NCI-H526 treated with DMSO at 0.1 percent for 48 hours (cell line): ENCODE measurements at regions not wholly inside any gene's neighbourhood (a gene's known extent, or its start where the extent isn't known, plus 50 kb on each side); places are given as distances from the start of the nearest gene placed in this dataset.
A peak's percentile ranks its signal among the peaks of the same experiment; 100 is the strongest.
"Not testable (repeated sequence)": the region's sequence is repeated elsewhere in the genome, so short reads cannot be mapped to it uniquely, and the experiment has no call there.

Experiments used
- DNase-seq: peaks from one replicate; lab custom pipeline; 2025; lab: John Stamatoyannopoulos, UW

DNA sequence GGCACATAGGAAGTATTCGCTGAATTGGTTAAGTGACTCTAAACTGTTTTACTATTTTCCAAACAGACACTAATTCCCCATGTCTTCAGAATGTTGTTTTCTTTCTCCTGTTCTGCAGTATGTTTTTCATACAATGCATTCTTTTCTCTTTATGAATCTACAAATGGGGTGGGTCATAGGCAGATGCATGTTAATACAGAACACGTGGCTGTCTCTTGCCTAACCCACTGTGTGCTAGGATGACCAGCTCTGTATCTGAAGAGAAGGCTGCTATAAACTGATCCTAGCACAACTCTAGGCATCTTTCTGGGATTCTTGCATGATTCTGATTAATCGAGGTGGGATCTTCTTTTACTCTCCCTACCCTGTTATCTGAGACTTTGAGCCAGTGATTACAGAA lies 826.0 kb downstream of the PLCL1 start:
- no peak for DNase-seq

DNA sequence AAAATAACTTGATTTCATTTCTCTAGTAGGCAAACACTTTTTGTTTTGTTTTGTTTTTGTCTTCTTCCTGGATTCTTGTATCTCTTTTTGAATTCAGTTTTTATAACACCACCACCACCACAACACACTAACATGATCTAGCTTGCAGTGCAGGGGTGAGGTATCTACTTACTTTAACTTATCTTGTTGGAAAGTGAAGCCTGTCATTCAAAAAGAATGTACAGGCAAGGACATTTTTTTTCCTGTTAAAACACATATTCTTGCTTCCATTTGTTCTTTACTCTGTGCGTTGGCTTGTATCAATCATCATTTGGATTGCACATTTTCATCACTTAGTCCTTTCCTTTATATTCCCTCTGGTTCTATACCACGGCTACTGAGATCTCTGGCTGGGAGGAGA lies 824.2 kb downstream of the PLCL1 start:
- no peak for DNase-seq

DNA sequence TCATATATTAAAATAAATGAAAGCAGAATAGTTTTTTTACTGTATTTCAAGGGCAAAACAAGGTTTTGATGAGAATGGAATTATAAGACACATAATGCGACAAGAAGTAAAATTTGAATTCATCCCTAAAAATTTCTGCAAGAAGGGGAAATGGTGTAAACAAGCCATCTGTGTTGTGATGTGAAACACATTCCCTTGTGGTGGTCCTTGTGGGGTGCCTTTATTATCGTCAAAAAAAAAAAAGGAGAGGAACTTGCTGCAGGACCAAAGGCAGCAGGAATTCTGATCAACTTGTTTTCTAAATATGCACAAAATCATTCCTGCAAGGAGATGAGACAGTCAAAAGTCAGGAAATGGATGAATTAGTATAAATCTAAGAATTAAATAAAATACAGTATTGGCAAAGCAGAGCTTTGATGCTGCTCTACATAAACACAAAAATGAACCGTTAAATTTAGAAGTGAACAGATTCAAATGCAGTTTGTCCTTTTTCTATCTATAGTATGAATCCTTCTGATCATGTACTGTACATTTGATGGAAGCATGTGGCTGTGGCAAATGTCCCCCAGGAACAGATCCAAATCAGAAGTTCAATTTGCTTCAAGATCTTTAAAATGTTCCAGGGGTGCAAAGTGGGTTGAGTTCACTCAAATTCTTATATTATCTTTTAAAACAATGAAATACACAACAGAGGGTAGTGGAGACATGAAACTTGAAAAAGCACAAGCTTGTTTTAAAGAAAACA lies 818.8 kb downstream of the PLCL1 start:
- DNase-seq: no peak

- DNase-seq: no peak
Observed at GRCh38 chr2:198615972-198616371, 811.6 kb downstream of the PLCL1 start.

DNA sequence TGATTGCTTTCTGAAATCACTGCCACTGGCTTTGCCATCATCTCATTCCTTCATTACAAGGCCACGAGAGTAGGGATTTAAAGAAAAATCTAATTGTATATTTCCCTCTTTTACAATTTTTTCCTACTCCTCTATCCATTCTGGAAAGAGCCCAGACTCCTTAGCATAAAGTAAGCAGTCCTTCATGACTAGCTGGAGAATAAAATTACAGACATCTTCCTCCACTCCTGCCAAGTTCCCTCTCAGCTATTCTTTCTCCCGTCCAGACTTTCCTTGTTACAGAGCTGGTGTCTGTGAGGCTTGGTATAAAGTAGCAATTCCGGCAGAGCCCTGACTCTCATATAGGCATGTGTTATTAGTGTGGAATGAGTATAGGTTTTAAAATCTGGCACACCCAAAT lies 806.8 kb downstream of the PLCL1 start:
- DNase-seq: no peak

GRCh38 chr2:198604599-198604998 lies 800.2 kb downstream of the PLCL1 start:
- no peak for DNase-seq

GRCh38 chr2:198602986-198603385 lies 798.6 kb downstream of the PLCL1 start:
- not testable (repeated sequence) for DNase-seq

GRCh38 chr2:198597648-198598047 lies 793.3 kb downstream of the PLCL1 start:
- DNase-seq: no peak

- DNase-seq: no peak
Observed at GRCh38 chr2:198596985-198597384, 792.6 kb downstream of the PLCL1 start.

- DNase-seq: no peak
Observed at GRCh38 chr2:198595721-198596120, 791.3 kb downstream of the PLCL1 start.

DNA sequence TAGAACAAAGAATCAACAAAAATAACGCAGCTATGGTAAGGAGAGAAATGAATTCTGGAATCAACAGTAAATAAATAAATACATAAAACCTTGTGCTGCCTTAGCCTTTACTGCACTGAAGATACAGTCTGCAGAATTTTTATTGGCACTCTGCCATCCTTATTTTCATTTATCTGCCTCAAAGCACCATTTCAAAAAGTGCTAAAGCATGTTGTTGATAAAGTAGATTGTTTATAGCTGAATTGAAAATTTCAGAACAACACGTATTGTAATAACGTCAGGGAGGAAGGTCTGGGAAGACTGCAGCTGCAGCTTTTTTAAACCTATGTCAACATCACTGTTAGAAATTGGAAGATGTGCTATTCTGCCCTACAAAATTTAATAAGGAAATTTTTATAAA lies 787.2 kb downstream of the PLCL1 start:
- DNase-seq: no peak

- peak; percentile 6 for DNase-seq
Observed at GRCh38 chr2:198587741-198588140, 783.3 kb downstream of the PLCL1 start.

DNA sequence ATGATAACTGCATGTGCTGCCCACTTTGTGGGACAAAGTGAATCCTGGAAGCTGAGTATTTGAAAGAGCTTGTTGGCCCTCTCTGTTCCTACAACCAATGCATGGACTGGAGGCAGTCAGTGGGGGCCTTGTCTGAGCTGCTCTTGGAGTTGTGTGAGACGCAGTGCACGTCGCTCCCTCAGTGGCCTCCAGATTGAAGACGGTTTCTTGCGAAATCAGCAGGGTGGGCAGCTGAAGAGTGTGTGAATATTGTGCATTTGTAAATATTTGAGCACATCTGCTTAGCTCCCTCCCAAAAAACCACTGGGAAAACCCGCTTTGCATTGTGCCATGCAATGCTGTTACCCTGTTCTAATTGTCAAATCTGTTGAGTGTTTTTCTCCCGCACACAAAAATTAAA lies 782.8 kb downstream of the PLCL1 start:
- DNase-seq: no peak

GRCh38 chr2:198571393-198571792 lies 767.0 kb downstream of the PLCL1 start:
- no peak for DNase-seq

DNA sequence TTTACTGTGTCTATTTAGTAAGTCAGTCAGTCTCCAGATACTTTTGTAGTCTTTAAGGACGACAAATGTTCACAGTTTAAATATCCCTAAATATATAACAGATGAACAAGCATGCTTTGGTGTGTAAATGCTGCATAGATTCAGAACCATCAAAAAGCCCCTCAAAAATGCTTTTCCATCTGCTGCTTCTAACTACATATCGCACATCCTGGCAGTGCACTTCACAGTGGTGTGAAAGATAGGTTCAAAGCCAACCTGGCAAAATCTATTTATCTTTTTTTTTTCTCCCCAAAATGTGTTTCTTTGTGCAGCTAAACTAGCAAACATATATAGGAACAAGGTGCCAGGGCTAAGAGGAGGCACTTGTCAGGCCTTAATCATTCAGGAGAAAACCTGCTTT lies 753.8 kb downstream of the PLCL1 start:
- DNase-seq: no peak

GRCh38 chr2:198546122-198546521 lies 741.7 kb downstream of the PLCL1 start:
- no peak for DNase-seq

- DNase-seq: no peak
Observed at GRCh38 chr2:198545411-198545810, 741.0 kb downstream of the PLCL1 start.

DNA sequence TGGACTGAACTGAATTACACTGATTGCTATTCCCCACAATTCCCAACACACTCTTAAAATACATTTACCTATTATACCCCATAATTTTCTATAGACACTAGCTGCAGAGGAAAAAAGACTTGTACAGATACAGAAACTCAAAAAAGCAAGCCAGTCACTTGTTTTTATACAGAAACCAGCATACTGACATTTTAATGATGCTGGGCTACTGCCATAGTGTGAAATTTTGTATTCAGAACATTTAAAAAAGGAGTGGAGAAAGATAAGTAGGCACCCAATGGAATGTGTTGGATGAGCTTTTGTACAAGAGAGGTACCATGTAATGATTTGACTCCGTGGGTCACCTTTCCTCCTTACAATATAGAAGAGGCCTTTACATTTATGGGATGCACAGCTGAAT lies 740.1 kb downstream of the PLCL1 start:
- DNase-seq: no peak

DNA sequence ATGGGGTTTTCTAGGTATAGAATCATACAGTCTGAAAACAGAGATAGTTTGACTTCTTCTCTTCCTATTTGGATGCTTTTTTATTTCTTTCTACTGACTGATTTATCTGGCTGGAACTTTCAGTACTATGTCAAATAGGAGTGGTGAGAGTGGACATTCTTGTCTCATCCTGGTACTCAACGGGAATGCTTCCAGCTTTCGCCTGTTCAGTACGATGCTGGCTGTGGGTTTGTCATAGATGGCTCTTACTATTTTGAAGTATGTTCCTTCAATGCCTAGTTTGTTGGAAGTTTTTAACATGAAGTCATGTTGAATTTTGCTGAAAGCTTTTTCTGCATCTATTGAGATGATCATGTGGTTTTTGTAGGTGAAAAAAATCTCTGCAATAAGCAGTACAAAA lies 730.4 kb downstream of the PLCL1 start:
- no peak for DNase-seq

DNA sequence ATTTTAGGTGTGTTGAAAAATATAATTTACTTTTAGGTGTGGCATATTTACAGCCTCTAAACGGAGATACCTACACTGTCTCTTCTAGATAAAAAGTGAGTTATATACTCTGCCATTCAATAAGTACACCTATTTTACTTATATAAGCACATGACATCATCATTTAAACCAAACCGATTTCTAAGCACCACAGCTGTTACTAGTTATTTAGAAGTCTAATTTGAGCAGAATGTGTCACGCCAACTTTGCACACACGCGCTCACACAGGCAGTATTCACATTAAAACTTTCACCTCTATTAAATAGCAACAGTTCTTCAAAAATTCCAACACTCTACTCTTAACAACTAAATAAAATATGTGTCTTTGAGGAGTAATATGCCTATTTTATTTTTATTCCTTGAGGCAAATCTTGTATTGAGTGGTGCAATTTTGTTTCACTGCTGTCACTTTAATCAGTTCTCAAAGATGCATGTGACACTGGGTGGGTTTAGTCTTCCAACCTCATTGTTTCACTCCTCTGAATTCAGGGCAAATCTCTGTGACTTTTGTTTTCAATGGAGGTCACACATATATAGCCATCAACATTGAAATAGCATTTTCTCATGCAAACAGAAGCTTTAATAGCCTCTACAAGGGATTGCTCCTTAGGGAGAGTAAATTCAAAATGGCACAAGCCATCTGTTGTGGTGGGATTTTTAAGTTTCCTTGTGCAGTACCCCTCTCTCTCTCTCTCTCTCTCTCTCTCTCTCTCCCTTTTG lies 721.0 kb downstream of the PLCL1 start:
- DNase-seq: no peak

DNA sequence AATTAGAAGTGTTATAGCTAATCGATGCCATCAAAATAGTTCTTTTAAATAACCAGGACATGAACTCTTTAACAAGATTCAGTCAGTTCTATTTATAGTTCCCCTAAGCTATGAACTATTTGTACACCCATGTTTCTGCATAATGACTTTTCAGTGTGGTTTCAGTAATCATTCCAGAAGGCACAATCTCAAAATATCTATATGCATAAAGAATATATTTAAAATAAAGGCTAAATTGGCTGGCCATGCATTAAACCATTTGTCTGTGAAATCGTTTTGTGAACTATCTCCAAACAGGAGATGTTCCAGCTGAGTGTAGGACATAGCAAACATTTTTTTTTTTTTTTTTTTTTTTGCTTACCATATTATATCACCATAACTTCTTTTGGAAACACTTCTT lies 719.3 kb downstream of the PLCL1 start:
- DNase-seq: no peak

DNA sequence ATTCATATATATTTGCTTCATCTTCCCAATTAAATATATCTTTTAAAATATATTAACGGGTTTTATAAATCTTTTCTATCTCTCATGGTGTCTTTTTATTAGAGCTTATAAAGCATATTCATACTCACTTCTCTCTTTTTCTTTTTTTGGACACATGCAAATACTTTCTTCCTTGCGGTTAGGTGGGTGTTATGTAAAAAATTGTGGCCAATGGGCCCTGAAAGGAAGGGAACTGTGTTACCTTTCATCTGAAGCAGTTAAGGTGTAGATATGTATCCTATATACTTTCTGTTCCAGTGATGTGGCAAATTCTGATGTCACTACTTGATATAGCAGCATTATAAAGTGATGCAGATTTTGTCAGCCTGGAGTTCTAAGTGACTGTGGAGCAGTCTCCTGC lies 714.5 kb downstream of the PLCL1 start:
- DNase-seq: no peak

DNA sequence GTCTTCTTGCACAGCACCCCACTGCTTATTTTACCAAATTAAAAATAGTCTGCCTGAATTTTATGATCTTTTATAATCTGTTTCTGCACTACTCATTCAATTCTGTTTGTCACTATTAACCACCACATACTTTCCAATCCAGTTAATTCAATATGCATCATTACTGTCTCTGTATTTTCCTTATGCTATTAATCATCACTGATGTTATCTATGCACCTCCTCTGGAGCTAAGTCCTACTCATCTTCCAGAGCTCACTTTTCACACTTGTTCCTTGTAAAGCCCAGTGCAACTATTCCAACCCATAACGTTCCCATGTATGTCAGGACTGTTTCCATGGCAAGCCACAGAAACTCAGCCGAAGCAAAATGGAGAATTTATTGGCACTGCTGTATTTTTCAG lies 713.6 kb downstream of the PLCL1 start:
- DNase-seq: no peak

DNA sequence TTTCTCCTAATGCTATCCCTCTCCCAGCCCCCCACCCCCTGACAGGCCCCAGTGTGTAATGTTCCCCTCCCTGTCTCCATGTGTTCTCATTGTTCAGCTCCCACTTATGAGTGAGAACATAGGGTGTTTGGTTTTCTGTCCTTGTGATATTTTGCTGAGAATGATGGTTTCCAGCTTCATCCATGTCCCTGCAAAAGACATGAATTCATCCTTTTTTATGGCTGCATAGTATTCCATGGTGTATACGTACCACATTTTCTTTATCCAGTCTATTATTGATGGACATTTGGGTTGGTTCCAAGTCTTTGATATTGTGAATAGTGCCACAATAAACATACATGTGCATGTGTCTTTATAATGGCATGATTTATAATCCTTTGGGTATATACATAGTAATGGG lies 704.2 kb downstream of the PLCL1 start:
- not testable (repeated sequence) for DNase-seq
